ENCODE measurements at regions not wholly inside any gene's neighbourhood (a gene's known extent, or its start where the extent isn't known, plus 50 kb on each side); places are given as distances from the start of the nearest gene placed in this dataset.

DNA sequence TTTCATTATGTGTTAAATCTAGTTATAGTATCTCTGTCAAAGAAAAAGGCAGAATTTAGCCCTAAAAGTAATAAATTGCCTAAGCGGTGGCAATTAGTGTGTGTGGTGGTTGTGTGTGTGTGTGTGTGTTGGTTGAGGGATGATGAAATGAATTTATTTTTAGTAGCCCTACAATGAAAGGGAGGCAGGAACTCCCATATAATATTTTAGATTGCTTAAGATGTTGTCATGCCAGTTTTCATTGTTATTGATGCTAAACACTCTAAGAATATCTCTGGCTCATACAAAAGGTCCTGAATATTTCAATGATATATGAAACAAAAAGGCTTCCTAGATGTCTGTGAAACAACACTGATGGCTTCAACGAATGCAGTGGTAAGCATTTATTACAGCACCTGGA, 140.6 kb upstream of the TBC1D5 start:
- Histone ChIP-seq H3K4me1 (no peaks in the 10 kb centered on the region), H3K27me3 (no peaks in the 10 kb centered on the region), H3K27ac (no peak overlapping the region), H3K9me3 (no peaks in the 10 kb centered on the region), H3K36me3 (no peaks in the 10 kb centered on the region), H3K4me3 (no peak overlapping the region)
- 74 to 81% methylated on average over 2 of the region's 2 CpGs for WGBS, 2 donors
- no peak for DNase-seq
- no peak for ATAC-seq (ENCODE audit: low FRiP score in 2 of 2)
- TF ChIP-seq, protein P1, sequence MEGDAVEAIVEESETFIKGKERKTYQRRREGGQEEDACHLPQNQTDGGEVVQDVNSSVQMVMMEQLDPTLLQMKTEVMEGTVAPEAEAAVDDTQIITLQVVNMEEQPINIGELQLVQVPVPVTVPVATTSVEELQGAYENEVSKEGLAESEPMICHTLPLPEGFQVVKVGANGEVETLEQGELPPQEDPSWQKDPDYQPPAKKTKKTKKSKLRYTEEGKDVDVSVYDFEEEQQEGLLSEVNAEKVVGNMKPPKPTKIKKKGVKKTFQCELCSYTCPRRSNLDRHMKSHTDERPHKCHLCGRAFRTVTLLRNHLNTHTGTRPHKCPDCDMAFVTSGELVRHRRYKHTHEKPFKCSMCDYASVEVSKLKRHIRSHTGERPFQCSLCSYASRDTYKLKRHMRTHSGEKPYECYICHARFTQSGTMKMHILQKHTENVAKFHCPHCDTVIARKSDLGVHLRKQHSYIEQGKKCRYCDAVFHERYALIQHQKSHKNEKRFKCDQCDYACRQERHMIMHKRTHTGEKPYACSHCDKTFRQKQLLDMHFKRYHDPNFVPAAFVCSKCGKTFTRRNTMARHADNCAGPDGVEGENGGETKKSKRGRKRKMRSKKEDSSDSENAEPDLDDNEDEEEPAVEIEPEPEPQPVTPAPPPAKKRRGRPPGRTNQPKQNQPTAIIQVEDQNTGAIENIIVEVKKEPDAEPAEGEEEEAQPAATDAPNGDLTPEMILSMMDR (IDR thresholded peaks at IDR 0.05): no peak
- TF ChIP-seq POLR2AphosphoS5 (IDR thresholded peaks at IDR 0.05): no peak
- no peak for TF ChIP-seq POLR2A (IDR thresholded peaks at IDR 0.05)
- TF ChIP-seq EP300 (IDR thresholded peaks at IDR 0.05): no peak

DNA sequence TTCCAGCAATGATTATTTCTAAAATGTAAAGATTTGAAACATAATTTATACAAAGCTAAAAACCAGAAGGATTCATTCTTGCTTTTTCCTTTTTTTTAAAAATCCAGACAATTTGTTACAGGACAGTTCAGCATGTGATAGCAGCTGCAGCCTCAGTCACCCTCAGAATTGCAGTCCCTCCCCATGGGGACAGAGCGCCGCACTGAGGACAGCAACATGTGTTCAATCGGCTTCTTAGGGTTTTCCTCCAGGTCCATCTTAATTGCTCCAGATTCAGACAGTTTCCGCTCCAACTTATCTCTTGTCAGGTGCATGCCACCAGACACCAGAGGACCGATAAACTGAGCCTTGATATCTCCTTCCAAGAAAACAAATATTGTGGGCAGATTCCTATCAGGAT, 134.9 kb upstream of the TBC1D5 start:
- Histone ChIP-seq H3K27me3 (no peaks in the 10 kb centered on the region), H3K4me3 (no peak overlapping the region), H3K9me3 (no peaks in the 10 kb centered on the region), H3K4me1 (no peaks in the 10 kb centered on the region), H3K36me3 (no peaks in the 10 kb centered on the region), H3K27ac (no peak overlapping the region)
- TF ChIP-seq, protein P1 (IDR thresholded peaks at IDR 0.05): no peak
- TF ChIP-seq POLR2AphosphoS5 (IDR thresholded peaks at IDR 0.05) (no peak), EP300 (IDR thresholded peaks at IDR 0.05) (no peak), POLR2A (IDR thresholded peaks at IDR 0.05) (no peak)
- ATAC-seq (ENCODE audit: low FRiP score in 2 of 2): no peak
- 85 to 87% methylated on average over 5 of the region's 5 CpGs for WGBS, 2 donors
- DNase-seq: no peak

DNA sequence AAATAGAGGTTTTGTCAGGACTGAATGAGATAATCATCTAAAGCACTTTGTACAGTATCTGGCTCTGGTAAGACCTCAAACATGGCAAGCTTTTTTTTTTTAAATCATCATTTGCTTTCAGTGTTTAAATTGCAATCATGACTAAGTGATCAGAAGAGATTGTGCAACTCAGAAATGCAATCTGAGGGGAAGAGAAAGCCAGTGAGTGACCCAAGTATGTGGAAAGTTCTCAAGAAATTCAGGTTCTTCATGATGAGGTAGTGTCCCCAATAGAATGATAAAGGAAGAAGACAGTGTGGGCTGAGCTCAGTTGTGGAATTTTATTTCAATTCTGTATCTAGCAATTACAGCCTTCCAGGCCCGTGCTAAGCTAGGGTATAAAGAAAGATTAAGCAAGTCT, 132.2 kb upstream of the TBC1D5 start:
- Histone ChIP-seq H3K4me1 (no peaks in the 10 kb centered on the region), H3K9me3 (no peaks in the 10 kb centered on the region), H3K4me3 (no peak overlapping the region), H3K27ac (no peak overlapping the region), H3K36me3 (no peaks in the 10 kb centered on the region), H3K27me3 (no peaks in the 10 kb centered on the region)
- no peak for DNase-seq
- TF ChIP-seq EP300 (IDR thresholded peaks at IDR 0.05) (no peak), POLR2AphosphoS5 (IDR thresholded peaks at IDR 0.05) (no peak), POLR2A (IDR thresholded peaks at IDR 0.05) (no peak)
- TF ChIP-seq, protein P1 (IDR thresholded peaks at IDR 0.05): no peak
- WGBS, 2 donors: 53 to 65% methylated on average over 1 of the region's 1 CpG
- ATAC-seq (ENCODE audit: low FRiP score in 2 of 2): no peak

DNA sequence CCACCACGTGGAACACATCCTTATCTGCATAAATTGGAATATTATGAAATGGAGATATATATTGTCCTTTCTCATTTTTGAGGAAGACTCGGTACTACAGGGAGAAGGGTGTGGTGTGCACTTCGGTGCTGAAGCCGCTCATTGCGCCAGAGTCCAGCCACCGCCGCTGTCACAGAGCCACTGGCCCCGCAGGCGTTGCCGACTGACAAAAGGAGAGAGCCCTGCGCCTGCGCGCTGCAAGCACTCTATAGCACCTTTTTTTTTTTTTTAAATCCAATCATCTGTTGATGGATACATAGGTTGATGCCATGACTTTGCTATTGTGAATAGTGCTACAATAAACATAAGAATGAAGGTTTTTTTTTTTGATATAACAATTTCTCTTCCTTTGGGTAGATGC, 130.0 kb upstream of the TBC1D5 start:
- no peak overlapping the region for H3K27ac ChIP-seq
- no peak for ATAC-seq (ENCODE audit: low FRiP score in 2 of 2)
- peak in 1 of 2 donors; percentile 55 for DNase-seq
- TF ChIP-seq EP300 (IDR thresholded peaks at IDR 0.05): no peak
- TF ChIP-seq POLR2AphosphoS5 (IDR thresholded peaks at IDR 0.05): no peak
- no peak for TF ChIP-seq POLR2A (IDR thresholded peaks at IDR 0.05)
- TF ChIP-seq, protein P1 (IDR thresholded peaks at IDR 0.05): no peak
- H3K27me3 ChIP-seq: no peaks in the 10 kb centered on the region
- no peaks in the 10 kb centered on the region for H3K9me3 ChIP-seq
- H3K36me3 ChIP-seq: no peaks in the 10 kb centered on the region
- no peak overlapping the region for H3K4me3 ChIP-seq
- no peaks in the 10 kb centered on the region for H3K4me1 ChIP-seq
- 93 to 97% methylated on average over 13 of the region's 13 CpGs for WGBS, 2 donors

DNA sequence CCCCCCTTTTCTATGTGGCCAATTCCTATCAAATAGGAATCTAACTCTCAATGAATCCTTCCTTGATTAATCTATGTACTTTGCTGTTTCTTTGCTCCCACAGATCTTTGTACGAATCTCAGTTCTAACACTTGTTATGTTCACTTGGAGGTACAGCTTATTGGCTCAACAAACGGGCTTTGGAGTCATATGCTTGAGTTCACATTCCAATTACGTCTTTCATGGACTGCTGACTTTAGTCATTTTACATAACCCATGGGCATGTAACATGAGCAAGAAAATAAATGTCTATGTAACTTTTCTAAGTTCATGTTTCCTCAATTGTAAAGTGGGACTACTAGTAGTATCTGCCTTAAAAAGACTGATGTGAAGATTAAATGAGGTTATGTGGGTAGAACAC, 123.2 kb upstream of the TBC1D5 start:
- TF ChIP-seq, protein P1 (IDR thresholded peaks at IDR 0.05): no peak
- no peak for TF ChIP-seq POLR2A (IDR thresholded peaks at IDR 0.05)
- TF ChIP-seq EP300 (IDR thresholded peaks at IDR 0.05): no peak
- no peak for TF ChIP-seq POLR2AphosphoS5 (IDR thresholded peaks at IDR 0.05)
- DNase-seq: no peak
- ATAC-seq (ENCODE audit: low FRiP score in 2 of 2): no peak
- Histone ChIP-seq H3K4me3 (no peak overlapping the region), H3K27me3 (no peaks in the 10 kb centered on the region), H3K9me3 (no peaks in the 10 kb centered on the region), H3K27ac (no peak overlapping the region), H3K4me1 (no peaks in the 10 kb centered on the region), H3K36me3 (no peaks in the 10 kb centered on the region)
- 82 to 90% methylated on average over 3 of the region's 3 CpGs for WGBS, 2 donors
